ENCODE measurements at regions not wholly inside any gene's neighbourhood (a gene's known extent, or its start where the extent isn't known, plus 50 kb on each side); places are given as distances from the start of the nearest gene placed in this dataset.

DNA sequence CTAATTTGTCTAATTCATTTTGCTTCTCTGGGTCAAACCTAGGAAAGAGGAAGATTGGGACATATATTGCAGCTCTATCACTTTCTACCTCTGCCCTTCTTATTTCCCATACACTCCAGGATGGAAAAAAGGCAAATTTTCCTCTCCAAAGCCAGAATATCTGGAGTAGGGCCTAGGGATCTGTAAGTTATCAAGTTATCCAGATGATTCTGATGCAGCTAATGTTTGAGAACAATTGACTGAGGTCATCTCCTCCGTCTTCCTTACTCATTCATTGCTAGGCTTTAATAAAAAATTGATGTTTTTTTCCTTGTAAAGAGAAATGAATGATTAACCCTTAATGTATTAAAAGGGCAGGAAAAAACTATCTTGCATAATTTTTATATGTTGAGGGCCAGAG, 211.9 kb upstream of the GLI3 start:
- DNase-seq (ENCODE audit: low spot score), result no peak

DNA sequence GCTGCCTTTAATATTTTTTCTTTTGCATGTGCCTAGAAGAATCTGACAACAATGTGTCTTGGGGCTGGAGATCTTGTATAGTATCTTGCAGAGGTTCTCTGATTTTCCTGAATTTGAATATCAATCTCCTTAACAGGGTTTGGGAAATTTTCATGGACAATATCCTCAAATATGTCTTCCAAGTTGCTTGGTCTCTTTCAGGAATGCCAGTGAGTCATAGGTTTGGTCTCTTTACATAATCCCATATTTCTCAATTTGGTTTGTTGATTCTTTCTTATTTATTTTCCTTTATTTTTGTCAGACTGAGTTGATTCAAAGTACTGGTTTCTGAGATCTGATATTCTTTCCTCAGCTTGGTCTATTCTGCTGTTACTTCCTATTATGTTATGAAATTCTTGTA, 208.7 kb upstream of the GLI3 start:
- no peak for DNase-seq (ENCODE audit: low spot score)

DNA sequence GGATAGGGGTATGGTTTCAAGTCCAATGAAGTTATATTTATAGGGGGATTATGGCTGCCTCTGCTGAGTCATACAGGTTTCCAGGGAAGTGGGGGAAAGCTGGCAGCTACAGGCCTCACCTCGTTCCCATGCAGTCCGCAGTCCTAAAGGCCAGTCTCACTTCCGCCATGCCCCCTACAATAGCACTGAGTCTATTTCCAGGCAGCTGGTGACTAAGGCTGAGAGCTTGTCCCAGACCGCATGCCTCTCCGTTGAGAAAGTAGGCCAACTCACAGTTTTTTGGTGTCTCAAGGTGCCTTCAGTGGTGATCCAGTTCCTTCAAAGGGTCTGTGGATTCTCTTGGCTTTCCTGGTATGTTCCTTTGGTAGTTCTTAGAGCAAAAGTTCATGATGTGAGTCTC, 203.9 kb upstream of the GLI3 start:
- no peak for DNase-seq (ENCODE audit: low spot score)

DNA sequence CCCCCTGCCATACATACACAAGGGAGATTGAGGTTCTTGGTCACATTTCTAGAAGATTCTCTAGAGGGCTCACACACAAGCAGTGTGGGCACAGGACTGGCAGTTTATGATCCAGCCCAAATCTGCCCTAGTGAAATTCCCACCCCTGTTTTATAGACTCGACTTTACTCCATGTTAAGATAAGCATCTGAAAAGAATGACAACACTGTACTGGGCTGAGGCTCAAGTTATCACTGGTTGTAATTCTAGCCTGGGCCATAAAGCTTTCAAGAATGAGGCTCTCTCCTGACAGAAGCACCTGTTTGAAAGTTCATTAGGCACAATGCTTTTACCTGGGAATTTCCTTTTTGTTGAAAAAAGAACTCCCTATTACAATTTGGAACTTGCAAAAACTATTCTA, 195.6 kb upstream of the GLI3 start:
- no peak for DNase-seq (ENCODE audit: low spot score)

DNA sequence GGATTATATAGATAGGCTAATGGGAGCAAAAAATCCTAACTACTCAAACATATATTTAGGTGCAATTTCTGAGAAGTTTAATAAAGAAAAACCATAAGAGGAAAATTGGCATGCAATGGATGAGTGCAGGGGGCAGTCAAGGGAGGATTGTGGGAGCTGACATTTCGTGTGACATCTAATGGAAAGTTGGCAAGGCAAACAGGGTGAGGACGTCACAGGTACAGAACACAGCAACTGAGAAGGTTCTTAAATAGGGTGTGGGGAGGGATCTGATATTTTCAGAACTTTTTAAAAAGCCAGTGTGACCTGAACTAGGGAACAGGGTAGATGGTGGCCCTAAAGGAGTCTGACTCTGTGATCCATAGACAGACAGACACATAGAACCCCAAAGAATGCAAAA, 194.9 kb upstream of the GLI3 start:
- DNase-seq (ENCODE audit: low spot score), result no peak

- DNase-seq (ENCODE audit: low spot score), result no peak
Measured at GRCh38 chr7:42429339-42429738, 192.3 kb upstream of the GLI3 start.

GRCh38 chr7:42426163-42426562, 189.2 kb upstream of the GLI3 start:
- DNase-seq (ENCODE audit: low spot score), result no peak

DNA sequence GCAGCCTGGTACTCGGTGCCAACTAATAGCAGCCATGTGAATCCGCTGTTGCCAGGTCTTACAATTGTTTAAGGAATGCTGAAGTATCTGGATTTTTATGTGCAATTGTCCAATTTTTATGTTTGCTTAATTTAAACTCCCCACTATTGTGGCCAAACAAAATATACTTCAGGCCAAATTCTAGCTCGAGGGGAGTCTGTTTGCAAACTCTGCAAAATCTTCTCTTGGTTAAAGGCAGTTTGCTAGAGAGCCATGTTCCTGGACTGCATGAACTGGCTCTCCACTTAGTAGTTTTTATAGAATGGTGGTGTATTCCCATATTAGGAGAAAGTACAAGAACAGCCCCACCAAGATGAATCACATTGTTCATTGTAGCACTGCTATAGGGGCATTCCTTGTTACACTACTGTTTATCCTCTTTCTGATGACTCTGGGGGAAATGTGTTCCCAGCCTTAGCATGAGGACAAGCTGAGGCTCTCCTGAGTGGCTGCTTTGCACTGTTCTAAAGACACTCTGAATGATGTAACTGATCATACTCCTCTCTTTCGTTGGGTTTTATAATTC, 178.0 kb upstream of the GLI3 start:
- DNase-seq (ENCODE audit: low spot score), result no peak

DNA sequence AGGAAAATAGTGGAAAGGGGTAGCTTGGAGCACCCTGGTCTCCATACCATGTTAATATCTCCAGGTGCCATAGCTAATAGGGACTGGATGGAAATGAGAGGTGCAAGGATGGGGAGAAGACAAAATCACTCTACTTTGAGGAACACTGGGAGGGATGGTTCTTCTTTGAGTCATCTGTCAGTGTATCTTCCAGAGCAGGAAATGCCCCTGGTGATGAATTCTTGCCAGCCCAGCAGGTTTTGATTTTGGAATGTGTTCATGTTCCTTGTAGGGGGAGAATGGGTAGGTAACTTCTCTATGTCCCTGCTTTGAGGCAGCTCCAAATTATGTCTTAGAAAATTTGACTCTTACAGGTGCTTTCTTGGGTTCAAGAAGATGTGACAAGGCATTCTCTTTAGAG, 177.0 kb upstream of the GLI3 start:
- DNase-seq (ENCODE audit: low spot score), result no peak

- no peak for DNase-seq (ENCODE audit: low spot score)
Measured at GRCh38 chr7:42409296-42409695, 172.3 kb upstream of the GLI3 start.

GRCh38 chr7:42407833-42408232, 170.8 kb upstream of the GLI3 start:
- DNase-seq (ENCODE audit: low spot score), result no peak

GRCh38 chr7:42407021-42407710, 170.2 kb upstream of the GLI3 start:
- DNase-seq (ENCODE audit: low spot score), result no peak

DNA sequence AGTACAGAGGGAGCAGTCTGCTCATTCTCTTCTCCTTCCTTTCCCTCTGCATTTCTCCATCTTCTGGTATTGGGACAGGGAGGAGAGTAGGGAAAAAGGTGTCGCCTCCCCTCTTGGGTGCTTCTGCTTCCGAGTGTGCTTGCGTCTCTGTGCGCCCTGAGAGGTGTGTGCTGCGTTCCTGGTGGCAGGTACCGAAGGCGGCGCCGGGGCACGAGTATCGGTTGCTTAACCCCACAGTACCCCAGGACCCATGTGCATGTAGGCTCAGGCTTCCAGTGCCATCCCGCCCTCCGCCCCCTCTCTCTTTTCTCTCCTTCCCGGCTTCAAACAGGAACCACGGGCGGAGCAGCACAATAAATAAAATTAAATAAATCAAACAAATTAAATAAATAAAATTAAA, 169.3 kb upstream of the GLI3 start:
- DNase-seq (ENCODE audit: low spot score), result no peak

- no peak for DNase-seq (ENCODE audit: low spot score)
Measured at GRCh38 chr7:42405782-42406181, 168.8 kb upstream of the GLI3 start.

GRCh38 chr7:42403831-42404230, 166.8 kb upstream of the GLI3 start:
- no peak for DNase-seq (ENCODE audit: low spot score)

DNA sequence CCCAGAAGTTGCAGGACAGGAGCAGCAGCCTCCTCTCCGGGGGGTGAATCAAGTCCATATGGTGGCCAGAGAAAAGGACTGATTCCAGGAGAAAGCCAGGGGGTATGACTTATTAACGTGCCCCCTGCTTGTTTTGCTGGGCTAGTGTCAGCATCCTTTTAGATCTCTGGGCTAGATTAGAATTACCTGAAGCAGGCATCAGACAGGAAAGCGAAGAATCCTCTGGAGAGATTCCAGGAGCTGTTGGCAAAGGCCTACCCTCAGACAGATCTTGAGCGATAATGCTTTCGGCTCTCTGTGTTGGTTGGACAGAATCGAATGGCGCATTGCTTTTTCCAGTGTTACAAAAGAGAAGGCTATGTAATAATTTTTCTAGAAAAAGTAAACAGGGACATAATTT, 164.0 kb upstream of the GLI3 start:
- no peak for DNase-seq (ENCODE audit: low spot score)

DNA sequence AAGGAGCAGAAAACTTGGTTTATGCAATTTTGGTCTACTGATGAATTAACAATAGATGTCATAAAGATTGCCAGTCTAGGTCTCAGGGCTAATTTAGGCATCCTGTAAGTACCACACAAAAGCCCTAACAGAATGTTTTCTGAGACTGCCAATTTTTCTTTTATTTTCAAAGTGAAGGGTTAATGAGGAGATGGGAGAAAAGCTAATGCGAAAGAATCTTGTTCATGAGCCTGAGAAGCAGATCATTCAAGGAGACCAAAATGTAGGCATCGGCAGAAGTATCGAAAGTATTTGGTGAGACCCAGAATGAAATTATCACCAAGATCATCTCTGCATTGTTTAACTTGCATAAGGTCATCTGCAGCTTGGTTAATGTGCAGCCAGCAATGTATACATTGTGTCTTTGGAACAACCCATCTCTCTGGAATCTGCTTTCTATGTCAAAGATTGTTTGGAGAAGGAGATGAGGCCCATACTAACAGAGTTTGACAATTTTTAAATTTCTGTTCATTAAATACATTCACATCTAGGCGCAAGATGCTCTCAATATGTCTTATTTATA, 163.3 kb upstream of the GLI3 start:
- no peak for DNase-seq (ENCODE audit: low spot score)

DNA sequence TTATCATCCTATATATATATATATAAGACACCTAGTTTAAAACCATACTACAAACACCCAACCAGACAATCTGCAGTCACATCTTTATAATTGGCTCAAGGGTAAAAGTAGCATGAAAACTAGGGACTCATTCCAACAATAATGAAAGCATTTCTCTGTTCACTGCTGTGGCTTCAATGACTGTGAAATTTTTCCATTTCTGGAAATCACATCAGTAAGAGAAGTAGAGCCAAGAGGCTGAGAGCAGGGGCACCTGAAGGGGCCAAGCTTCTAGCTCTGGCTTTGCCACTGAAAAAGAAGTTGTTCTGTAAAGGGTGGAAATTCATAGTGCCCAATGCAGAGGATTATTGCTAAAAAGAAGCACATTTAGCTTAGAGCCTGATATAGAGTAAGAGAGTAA, 158.6 kb upstream of the GLI3 start:
- no peak for DNase-seq (ENCODE audit: low spot score)

DNA sequence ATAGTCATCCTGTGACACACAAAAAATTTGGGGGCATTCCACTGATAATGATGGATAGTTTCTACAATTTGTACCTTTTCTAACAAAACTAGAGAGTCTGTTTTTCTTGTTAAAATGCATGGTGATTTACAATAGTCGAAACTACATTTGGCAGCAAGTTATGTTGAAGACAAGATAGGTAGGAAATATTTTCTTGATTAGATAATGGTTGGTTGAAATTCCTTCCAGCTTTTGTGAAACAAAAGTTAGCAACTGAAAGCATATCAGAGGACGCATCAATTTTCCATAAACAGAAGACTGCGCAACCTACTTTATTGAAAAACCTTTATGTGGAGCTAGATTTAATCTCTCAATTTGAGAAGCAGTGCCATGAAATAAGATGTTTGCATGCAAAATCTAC, 155.8 kb upstream of the GLI3 start:
- DNase-seq (ENCODE audit: low spot score), result no peak

GRCh38 chr7:42389697-42390096, 152.7 kb upstream of the GLI3 start:
- DNase-seq (ENCODE audit: low spot score), result no peak

DNA sequence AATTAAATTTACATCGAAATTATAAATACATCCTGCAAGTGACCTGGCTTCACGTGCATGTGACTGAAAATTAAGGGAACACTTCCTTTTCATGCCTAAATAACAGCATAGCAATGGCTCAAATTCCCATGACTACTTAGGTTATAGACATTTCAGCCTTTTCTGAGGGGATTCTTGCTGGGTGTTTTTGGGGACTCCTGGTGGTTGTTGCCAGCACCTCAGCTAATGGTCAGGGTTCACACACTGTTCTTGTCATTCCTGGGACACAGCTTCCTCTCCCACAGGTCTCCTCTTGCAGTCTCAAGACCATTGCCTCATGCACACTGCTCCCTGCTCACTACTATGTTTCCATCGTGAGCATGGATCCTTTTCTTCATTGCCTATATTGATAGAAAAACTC, 148.9 kb upstream of the GLI3 start:
- DNase-seq (ENCODE audit: low spot score), result no peak

DNA sequence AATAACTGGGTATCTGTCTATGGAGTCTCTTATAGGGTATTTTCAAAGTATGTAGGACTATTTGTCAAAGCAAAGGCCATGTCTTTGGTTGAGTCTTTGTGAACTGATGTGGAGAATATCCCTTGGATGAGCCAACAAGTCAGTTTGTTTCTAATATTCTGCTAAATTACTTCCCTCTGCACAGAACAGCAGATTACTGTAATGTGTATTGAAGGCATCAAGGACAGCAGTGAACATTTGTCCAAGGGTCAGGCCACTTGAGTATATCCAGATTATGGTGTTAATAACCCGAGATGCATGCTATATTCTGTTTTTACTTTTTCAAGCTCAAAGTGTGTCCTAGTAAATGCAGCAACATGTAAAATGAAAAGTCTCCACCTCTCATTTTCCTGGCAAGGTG, 144.2 kb upstream of the GLI3 start:
- no peak for DNase-seq (ENCODE audit: low spot score)

DNA sequence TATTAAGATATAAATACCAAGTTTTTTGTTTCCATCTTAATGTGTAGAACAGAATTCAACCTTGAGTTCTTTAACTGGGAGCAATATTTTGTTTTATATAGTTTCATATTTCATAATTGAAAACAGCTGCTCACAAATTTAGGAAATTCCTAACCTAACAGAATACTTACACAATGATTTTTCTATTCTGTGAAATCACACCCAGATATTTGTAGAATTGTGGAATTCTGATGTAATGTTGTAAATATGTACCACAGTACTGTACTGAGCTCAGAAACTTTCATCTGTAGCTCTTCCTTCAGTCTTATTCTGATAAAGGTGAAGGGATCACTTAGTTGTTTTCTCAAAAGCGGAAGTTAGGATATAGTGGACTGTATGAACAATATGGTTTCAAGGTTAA, 143.4 kb upstream of the GLI3 start:
- peak; percentile 55 for DNase-seq (ENCODE audit: low spot score)

DNA sequence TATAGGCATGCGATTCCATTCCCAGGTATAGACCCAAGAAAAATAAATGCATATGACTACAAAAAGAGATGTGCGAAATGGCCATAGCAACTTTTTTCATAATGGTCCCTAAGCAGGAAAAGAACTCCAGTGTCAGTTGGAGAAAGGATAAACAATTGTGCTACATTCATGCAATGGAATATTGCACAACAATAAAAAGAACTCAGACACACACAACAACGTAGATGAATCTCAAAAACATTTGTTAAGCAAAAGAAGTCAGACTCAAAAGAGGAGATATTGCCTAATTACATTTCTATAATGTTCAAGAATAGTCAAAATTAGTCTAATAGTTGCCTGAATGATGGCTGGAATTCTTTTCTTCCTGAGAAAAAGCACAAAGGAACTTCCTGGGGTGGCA, 141.1 kb upstream of the GLI3 start:
- DNase-seq (ENCODE audit: low spot score), result no peak

Data from AG08395 (cell line).